ENCODE measurements at regions not wholly inside any gene's neighbourhood (a gene's known extent, or its start where the extent isn't known, plus 50 kb on each side); places are given as distances from the start of the nearest gene placed in this dataset.

DNA sequence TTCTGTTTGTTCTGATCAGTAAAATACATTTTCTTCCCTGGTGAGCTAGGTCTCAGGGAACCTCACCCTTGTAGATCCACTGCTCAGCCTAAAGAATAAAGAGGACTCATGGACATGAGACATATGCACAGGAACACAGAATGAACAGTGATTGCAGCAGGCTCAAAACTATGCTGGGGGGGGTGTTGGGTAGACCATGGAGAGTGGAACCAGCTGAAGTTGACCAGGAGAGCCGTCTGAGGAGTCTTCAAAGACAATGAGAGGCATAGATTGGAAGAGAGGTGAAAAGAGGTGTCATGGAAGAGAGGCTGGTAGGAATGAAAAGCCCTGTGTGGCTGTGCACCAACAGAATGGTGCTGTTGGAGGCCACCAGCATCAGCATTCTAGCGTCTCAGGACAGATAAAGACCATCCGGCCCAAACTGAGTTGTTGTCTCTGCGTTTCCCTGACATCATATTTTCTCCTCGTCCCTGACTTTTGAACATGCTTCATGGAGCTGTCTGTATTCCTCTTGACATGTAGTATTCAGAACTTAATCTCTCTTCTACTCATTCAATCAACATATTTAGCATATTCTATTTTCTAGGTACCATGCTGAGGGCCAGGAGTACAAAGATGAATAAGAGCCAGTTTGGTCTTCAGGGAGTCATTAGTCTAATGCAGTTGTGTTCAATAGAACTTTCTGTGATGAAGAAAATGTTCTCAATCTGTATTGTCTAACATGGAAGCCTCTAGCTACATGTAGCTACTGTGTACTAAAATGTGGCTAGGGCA is 331.8 kb downstream of the CYP26B1 start:
- 92 to 96% methylated on average over 5 of the region's 5 CpGs for WGBS, 2 donors
- no peak overlapping the region for H3K4me3 ChIP-seq (ENCODE audit: low read depth, poor library complexity, severe bottlenecking)
- intact Hi-C loops (cut with DNase I; ENCODE audit: low total_unique reads), result no loop called here
- TF ChIP-seq, protein P1, sequence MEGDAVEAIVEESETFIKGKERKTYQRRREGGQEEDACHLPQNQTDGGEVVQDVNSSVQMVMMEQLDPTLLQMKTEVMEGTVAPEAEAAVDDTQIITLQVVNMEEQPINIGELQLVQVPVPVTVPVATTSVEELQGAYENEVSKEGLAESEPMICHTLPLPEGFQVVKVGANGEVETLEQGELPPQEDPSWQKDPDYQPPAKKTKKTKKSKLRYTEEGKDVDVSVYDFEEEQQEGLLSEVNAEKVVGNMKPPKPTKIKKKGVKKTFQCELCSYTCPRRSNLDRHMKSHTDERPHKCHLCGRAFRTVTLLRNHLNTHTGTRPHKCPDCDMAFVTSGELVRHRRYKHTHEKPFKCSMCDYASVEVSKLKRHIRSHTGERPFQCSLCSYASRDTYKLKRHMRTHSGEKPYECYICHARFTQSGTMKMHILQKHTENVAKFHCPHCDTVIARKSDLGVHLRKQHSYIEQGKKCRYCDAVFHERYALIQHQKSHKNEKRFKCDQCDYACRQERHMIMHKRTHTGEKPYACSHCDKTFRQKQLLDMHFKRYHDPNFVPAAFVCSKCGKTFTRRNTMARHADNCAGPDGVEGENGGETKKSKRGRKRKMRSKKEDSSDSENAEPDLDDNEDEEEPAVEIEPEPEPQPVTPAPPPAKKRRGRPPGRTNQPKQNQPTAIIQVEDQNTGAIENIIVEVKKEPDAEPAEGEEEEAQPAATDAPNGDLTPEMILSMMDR (IDR thresholded peaks at IDR 0.05), result no peak
- no peak for TF ChIP-seq POLR2A (IDR thresholded peaks at IDR 0.05)
- peak in 1 of 2 donors; percentile 15 for DNase-seq (ENCODE audit: low spot score in 2 of 2)

DNA sequence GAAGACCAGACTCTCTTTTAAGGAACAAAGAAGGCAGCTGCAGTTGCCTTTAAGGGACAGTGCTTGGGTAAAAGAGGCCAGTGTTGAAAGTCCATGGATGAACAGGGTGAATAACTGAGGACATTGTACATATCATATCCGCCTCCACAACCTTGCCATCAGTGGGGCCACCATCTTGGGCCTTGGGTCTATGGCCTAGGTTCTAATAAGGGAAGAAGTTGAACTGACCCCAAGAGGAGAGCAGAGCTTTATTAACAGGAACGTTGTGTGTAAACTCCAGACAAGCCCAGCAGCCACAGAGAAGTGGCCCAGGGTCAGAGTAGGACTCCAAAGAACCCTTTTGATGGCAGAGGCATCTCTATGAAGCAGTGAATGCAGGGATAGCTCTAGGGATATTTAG is 332.8 kb downstream of the CYP26B1 start:
- TF ChIP-seq, protein P1 (IDR thresholded peaks at IDR 0.05), result no peak
- no peak for TF ChIP-seq POLR2A (IDR thresholded peaks at IDR 0.05)
- 77 to 89% methylated on average over 2 of the region's 2 CpGs for WGBS, 2 donors
- intact Hi-C loops (cut with DNase I; ENCODE audit: low total_unique reads), result no loop called here
- peak in 1 of 2 donors; percentile 8 for DNase-seq (ENCODE audit: low spot score in 2 of 2)
- H3K4me3 ChIP-seq (ENCODE audit: low read depth, poor library complexity, severe bottlenecking), result no peak overlapping the region

DNA sequence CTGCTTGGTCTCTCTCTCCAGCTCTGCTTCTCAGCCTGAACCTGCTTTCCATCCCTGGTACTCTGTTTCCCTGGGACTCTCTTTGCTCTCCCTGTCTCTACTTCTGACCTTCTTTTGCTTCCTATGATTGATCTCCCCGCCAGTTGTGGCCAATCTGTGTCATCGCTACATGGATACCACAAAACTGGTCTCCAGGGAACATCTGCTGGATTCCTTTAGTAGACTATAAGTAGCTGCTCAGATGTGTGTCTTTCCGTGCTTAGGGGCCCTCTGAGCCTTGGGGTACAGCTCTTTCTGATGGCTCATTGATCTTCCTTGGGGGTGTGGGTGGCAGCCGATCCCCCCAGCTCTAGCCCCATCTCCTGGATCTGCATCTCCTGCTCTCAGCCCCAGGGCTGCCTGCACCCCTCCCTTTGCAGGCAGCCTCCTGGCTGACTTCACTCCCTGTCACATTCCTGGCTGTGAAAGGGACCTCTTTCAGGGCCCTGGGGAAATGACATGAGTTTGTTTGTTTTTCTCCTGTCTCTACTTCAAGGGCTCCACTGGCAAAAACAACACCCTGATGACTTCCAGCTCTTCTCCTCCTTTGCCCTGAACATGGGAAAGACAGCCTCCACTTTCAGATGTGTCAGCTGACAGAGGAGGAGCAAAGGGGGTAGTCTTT is 333.7 kb downstream of the CYP26B1 start:
- DNase-seq (ENCODE audit: low spot score in 2 of 2), result peak; percentile 31 to 71
- WGBS, 2 donors, result 64 to 68% methylated on average over 4 of the region's 4 CpGs

DNA sequence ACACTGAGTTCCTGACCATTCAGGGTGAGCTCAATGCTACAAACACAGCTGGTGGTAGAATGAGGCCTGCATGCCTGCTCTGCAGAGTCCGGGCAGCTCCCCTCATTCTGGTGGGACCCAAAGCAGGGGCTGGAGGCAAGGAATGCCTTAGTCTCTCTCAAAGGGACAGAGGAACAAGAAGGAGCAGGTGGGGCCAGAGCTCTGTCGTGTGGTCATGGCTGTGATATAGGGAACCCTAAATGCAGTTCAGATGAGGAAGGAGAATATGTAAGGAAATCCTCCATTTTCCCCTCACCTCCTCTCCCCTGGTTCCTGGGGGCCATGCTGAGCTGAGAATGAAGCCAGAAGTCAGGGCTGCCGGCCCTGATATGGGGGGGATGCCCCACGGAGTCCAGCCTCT is 334.3 kb downstream of the CYP26B1 start:
- TF ChIP-seq, protein P1 (IDR thresholded peaks at IDR 0.05), result no peak
- TF ChIP-seq POLR2A (IDR thresholded peaks at IDR 0.05), result no peak
- no peak overlapping the region for H3K4me3 ChIP-seq (ENCODE audit: low read depth, poor library complexity, severe bottlenecking)
- no peak for DNase-seq (ENCODE audit: low spot score in 2 of 2)
- intact Hi-C loops (cut with DNase I; ENCODE audit: low total_unique reads), result no loop called here
- WGBS, 2 donors, result 80 to 81% methylated on average over 4 of the region's 4 CpGs

More for the DNA sequence above, 333.7 kb downstream of the CYP26B1 start:
- TF ChIP-seq, protein P1 (IDR thresholded peaks at IDR 0.05), result no peak
- TF ChIP-seq POLR2A (IDR thresholded peaks at IDR 0.05), result no peak
- no peak overlapping the region for H3K4me3 ChIP-seq (ENCODE audit: low read depth, poor library complexity, severe bottlenecking)
- intact Hi-C loops (cut with DNase I; ENCODE audit: low total_unique reads), result no loop called here

DNA sequence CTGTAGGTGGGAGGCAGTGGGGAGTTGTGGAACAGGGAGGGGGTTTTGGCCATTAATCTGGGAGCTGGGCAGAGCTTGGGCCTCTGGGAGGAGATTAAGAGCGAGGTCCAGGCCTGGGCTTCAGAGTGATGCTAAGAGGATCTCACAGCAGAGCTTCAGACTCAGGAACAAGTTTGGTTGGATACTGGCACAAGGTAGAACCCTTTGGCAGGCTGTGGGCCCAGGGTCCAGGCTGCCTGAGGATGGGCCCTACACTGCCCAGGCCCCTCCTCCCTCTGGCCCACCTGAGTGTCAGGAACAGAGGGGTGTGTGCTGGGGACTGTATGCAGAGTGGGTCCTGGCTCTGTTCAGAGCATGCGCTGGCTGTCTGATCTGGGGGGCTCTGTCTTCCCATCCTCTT is 334.9 kb downstream of the CYP26B1 start:
- intact Hi-C loops (cut with DNase I; ENCODE audit: low total_unique reads), result no loop called here
- DNase-seq (ENCODE audit: low spot score in 2 of 2), result peak in 1 of 2 donors; percentile 75
- no peak for TF ChIP-seq POLR2A (IDR thresholded peaks at IDR 0.05)
- TF ChIP-seq, protein P1 (IDR thresholded peaks at IDR 0.05), result no peak
- 94 to 100% methylated on average over 2 of the region's 2 CpGs for WGBS, 2 donors
- no peak overlapping the region for H3K4me3 ChIP-seq (ENCODE audit: low read depth, poor library complexity, severe bottlenecking)
